H9 (cell line): ENCODE measurements at regions not wholly inside any gene's neighbourhood (a gene's known extent, or its start where the extent isn't known, plus 50 kb on each side); places are given as distances from the start of the nearest gene placed in this dataset.

Experiments
- DNase-seq: peaks from one replicate; pipeline ENCODE4 v3.0.0-alpha.2; 2017
- H2AFZ ChIP-seq: one replicate; pipeline ENCODE4 v1.6.1; 2013; ENCODE audit warnings: mild to moderate bottlenecking, low read length, control low read depth, moderate library complexity
- H2AK5ac ChIP-seq: 2 replicates; pipeline ENCODE4 v1.6.1; 2013; ENCODE audit warnings: low read length, control low read depth, mixed read lengths; ENCODE audit not compliant: insufficient read length
- H2BK120ac ChIP-seq: one replicate; pipeline ENCODE4 v1.6.1; 2013; ENCODE audit warnings: low read depth, mild to moderate bottlenecking, low read length, control low read depth, inconsistent platforms; ENCODE audit not compliant: poor library complexity, severe bottlenecking
- H2BK12ac ChIP-seq: 2 replicates; pipeline ENCODE4 v1.6.1; 2013; ENCODE audit warnings: low read length, control low read depth, mixed read lengths, low read depth; ENCODE audit not compliant: insufficient read length
- H2BK15ac ChIP-seq: 2 replicates; pipeline ENCODE4 v1.6.1; 2013; ENCODE audit warnings: low read depth, low read length, control low read depth
- H2BK20ac ChIP-seq: one replicate; pipeline ENCODE4 v1.6.1; 2013; ENCODE audit warnings: low read depth, mild to moderate bottlenecking, low read length, control low read depth, inconsistent platforms; ENCODE audit not compliant: poor library complexity, severe bottlenecking
- H2BK5ac ChIP-seq: 2 replicates; pipeline ENCODE4 v1.6.1; 2013; ENCODE audit warnings: low read length, control low read depth, mixed read lengths; ENCODE audit not compliant: insufficient read length
- H3K14ac ChIP-seq: 2 replicates; pipeline ENCODE4 v1.6.1; 2013; ENCODE audit warnings: low read length, control low read depth; ENCODE audit not compliant: insufficient read depth
- H3K18ac ChIP-seq: 2 replicates; pipeline ENCODE4 v1.6.1; 2013; ENCODE audit warnings: low read depth, mild to moderate bottlenecking, mixed read lengths, low read length, control low read depth; ENCODE audit not compliant: insufficient read length
- H3K23ac ChIP-seq: 2 replicates; pipeline ENCODE4 v1.6.1; 2013; ENCODE audit warnings: low read length, control low read depth, mixed read lengths, low read depth; ENCODE audit not compliant: insufficient read length
- H3K23me2 ChIP-seq: 2 replicates; pipeline ENCODE4 v1.6.1; 2013; ENCODE audit warnings: low read depth, mild to moderate bottlenecking, mixed read lengths, low read length, control low read depth; ENCODE audit not compliant: insufficient read length, poor library complexity, severe bottlenecking
- H3K27ac ChIP-seq: 2 replicates; pipeline ENCODE4 v1.5.1; 2013; ENCODE audit warnings: low read length, control low read depth, mixed read lengths, low read depth; ENCODE audit not compliant: insufficient read length
- H3K27me3 ChIP-seq: 2 replicates; pipeline ENCODE4 v1.6.1; 2013; ENCODE audit warnings: low read length, control low read depth, inconsistent platforms; ENCODE audit not compliant: insufficient read depth
- H3K4ac ChIP-seq: 2 replicates; pipeline ENCODE4 v1.6.1; 2013; ENCODE audit warnings: low read depth, mild to moderate bottlenecking, control low read depth, inconsistent platforms, low read length, moderate library complexity
- H3K4me1 ChIP-seq: 2 replicates; pipeline ENCODE4 v1.6.1; 2013; ENCODE audit warnings: low read length, control low read depth, inconsistent platforms; ENCODE audit not compliant: insufficient read depth
- H3K4me2 ChIP-seq: 2 replicates; pipeline ENCODE4 v1.6.1; 2013; ENCODE audit warnings: low read length, control low read depth, mixed read lengths; ENCODE audit not compliant: insufficient read length, insufficient read depth
- H3K56ac ChIP-seq: 2 replicates; pipeline ENCODE4 v1.6.1; 2013; ENCODE audit warnings: low read depth, mild to moderate bottlenecking, mixed read lengths, low read length, control low read depth; ENCODE audit not compliant: insufficient read length
- H3K79me1 ChIP-seq: 2 replicates; pipeline ENCODE4 v1.6.1; 2013; ENCODE audit warnings: low read depth, mild to moderate bottlenecking, moderate library complexity, low read length, control low read depth, inconsistent platforms; ENCODE audit not compliant: insufficient read depth, poor library complexity, severe bottlenecking
- H3K79me2 ChIP-seq: 2 replicates; pipeline ENCODE4 v1.6.1; 2013; ENCODE audit warnings: low read length, control low read depth, inconsistent platforms; ENCODE audit not compliant: insufficient read depth
- H3K9ac ChIP-seq: 2 replicates; pipeline ENCODE4 v1.6.1; 2013; ENCODE audit warnings: low read length, control low read depth, mixed read lengths; ENCODE audit not compliant: insufficient read length; ENCODE audit errors: extremely low read depth
- H3K9me3 ChIP-seq: one replicate; pipeline ENCODE4 v1.6.1; 2013; ENCODE audit warnings: low read depth, low read length, inconsistent platforms; ENCODE audit not compliant: control insufficient read depth
- H3T11ph ChIP-seq: one replicate; pipeline ENCODE4 v1.6.1; 2013; ENCODE audit warnings: mild to moderate bottlenecking, low read length, control low read depth, inconsistent platforms
- H4K20me1 ChIP-seq: one replicate; pipeline ENCODE4 v1.6.1; 2013; ENCODE audit not compliant: control insufficient read depth, insufficient read length, insufficient read depth
- H4K5ac ChIP-seq: 2 replicates; pipeline ENCODE4 v1.6.1; 2013; ENCODE audit warnings: low read depth, mild to moderate bottlenecking, mixed read lengths, low read length, control low read depth; ENCODE audit not compliant: insufficient read length
- H4K8ac ChIP-seq: replicated peaks from 2 replicates; pipeline ENCODE4 v1.6.1; 2013; ENCODE audit warnings: low read length, control low read depth, mixed read lengths, low read depth; ENCODE audit not compliant: insufficient read length
- H4K91ac ChIP-seq: 2 replicates; pipeline ENCODE4 v1.6.1; 2013; ENCODE audit warnings: low read depth, mild to moderate bottlenecking, moderate library complexity, mixed read lengths, low read length, control low read depth; ENCODE audit not compliant: insufficient read length
- H3K27ac Mint-ChIP-seq, 3 experiments: 2 replicates in 2 of 3; 3 replicates in 1 of 3; pipeline ENCODE4 v1.8.0; 2020 to 2021; ENCODE audit warnings: mixed read lengths in 3 of 3, mild to moderate bottlenecking in 1 of 3, moderate library complexity in 1 of 3
- H3K27me3 Mint-ChIP-seq: 2 replicates; pipeline ENCODE4 v1.8.0; 2021; ENCODE audit warnings: low read depth, mild to moderate bottlenecking, moderate library complexity, mixed read lengths
- H3K36me3 Mint-ChIP-seq, 3 experiments: 2 replicates in 2 of 3; 3 replicates in 1 of 3; pipeline ENCODE4 v1.8.0; 2020 to 2021; ENCODE audit warnings: low read depth in 3 of 3, mixed read lengths in 3 of 3; ENCODE audit not compliant: insufficient read depth in 1 of 3
- H3K4me1 Mint-ChIP-seq, 2 experiments: 2 replicates each; pipeline ENCODE4 v1.8.0; 2020; ENCODE audit warnings: mixed read lengths in 2 of 2
- H3K4me3 Mint-ChIP-seq, 2 experiments: 2 replicates in 1 of 2; 3 replicates in 1 of 2; pipeline ENCODE4 v1.8.0; 2020 to 2021; ENCODE audit warnings: mild to moderate bottlenecking in 2 of 2, mixed read lengths in 2 of 2, moderate library complexity in 1 of 2
- H3K9me3 Mint-ChIP-seq, 2 experiments: 2 replicates in 1 of 2; 3 replicates in 1 of 2; pipeline ENCODE4 v1.8.0; 2020; ENCODE audit warnings: mild to moderate bottlenecking in 2 of 2, mixed read lengths in 2 of 2, moderate library complexity in 1 of 2
- WGBS: extraction: QIAGEN DNeasy Blood & Tissue Kit; methylation state at CpG from one replicate; pipeline ENCODE4 v1.1.7; 2013; ENCODE audit warnings: missing lambda C conversion rate, low lambda C conversion rate, mixed read lengths; ENCODE audit not compliant: insufficient read length; ENCODE audit errors: extremely low coverage; 5-methylcytosine and 5-hydroxymethylcytosine counted together
- TF ChIP-seq, protein P1 (sequence below): fragments of 200-600 bp; sonication (generic); conservative IDR thresholded peaks from 3 replicates; pipeline ENCODE4 v1.8.0; 2021; ENCODE audit warnings: antibody characterized with exemption, mild to moderate bottlenecking

DNA sequence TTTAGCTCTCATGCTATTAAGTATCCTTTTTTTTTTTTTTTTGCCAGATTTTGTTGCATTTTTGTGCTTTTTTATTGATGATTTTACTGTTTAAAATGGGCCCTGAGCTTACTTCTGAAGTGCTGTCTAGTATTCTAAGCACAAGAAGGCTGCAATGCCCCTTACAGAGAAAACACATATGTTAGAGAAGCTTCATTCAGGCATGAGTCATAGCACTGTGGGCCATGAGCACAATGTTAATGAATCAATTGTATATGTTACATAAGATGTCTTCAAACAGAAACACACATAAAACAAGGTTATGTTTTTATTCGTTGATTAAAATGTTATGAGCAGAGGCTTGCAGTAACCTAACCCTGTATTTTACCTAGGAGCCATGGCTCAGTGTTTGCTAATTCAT is 117.8 kb upstream of the C11orf87 start:
- Histone ChIP-seq H3K23ac (no peak overlapping the region), H3K9me3 (no peaks in the 10 kb centered on the region), H2BK12ac (no peak overlapping the region), H3K9ac (no peak overlapping the region), H2BK20ac (no peak overlapping the region), H3K79me2 (no peaks in the 10 kb centered on the region), H4K91ac (no peak overlapping the region), H3K56ac (no peak overlapping the region), H3T11ph (no peak overlapping the region), H2BK120ac (no peak overlapping the region), H2BK15ac (no peak overlapping the region), H3K4ac (no peak overlapping the region), H2BK5ac (no peak overlapping the region), H3K4me1 (peaks cover 3% of the 10 kb centered on the region; the same call in 1 of the 2 replicates), H4K20me1 (no peaks in the 10 kb centered on the region), H4K5ac (no peak overlapping the region), H2AK5ac (no peak overlapping the region), H4K8ac (no peak overlapping the region), H3K18ac (no peak overlapping the region), H3K23me2 (no peaks in the 10 kb centered on the region), H3K4me2 (no peak overlapping the region), H3K79me1 (no peaks in the 10 kb centered on the region), H3K27me3 (no peaks in the 10 kb centered on the region), H2AFZ (no peak overlapping the region), H3K27ac (no peak overlapping the region), H3K14ac (no peak overlapping the region)
- TF ChIP-seq, protein P1, sequence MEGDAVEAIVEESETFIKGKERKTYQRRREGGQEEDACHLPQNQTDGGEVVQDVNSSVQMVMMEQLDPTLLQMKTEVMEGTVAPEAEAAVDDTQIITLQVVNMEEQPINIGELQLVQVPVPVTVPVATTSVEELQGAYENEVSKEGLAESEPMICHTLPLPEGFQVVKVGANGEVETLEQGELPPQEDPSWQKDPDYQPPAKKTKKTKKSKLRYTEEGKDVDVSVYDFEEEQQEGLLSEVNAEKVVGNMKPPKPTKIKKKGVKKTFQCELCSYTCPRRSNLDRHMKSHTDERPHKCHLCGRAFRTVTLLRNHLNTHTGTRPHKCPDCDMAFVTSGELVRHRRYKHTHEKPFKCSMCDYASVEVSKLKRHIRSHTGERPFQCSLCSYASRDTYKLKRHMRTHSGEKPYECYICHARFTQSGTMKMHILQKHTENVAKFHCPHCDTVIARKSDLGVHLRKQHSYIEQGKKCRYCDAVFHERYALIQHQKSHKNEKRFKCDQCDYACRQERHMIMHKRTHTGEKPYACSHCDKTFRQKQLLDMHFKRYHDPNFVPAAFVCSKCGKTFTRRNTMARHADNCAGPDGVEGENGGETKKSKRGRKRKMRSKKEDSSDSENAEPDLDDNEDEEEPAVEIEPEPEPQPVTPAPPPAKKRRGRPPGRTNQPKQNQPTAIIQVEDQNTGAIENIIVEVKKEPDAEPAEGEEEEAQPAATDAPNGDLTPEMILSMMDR = no peak
- no peak for DNase-seq
- no peaks in the 10 kb centered on the region for H3K36me3 Mint-ChIP-seq
- H3K27me3 Mint-ChIP-seq = no peaks in the 10 kb centered on the region; the same call in 1 of the 2 replicates
- peaks cover 16 to 17% of the 10 kb centered on the region in 2 experiments for H3K4me1 Mint-ChIP-seq
- H3K4me3 Mint-ChIP-seq = no peak overlapping the region
- H3K27ac Mint-ChIP-seq = no peak overlapping the region
- no CpG with 5 or more reads among the region's 1 CpG for WGBS
- no peaks in the 10 kb centered on the region for H3K9me3 Mint-ChIP-seq
